Testis (tissue), 2 donors: ENCODE measurements at regions not wholly inside any gene's neighbourhood (a gene's known extent, or its start where the extent isn't known, plus 50 kb on each side); places are given as distances from the start of the nearest gene placed in this dataset.

Experiments
- DNase-seq: peaks from one replicate; pipeline ENCODE4 v3.0.0-alpha.2; 2019
- H3K27ac ChIP-seq, 2 donors: fragments of 200-600 bp; sonication (generic); one replicate each; pipeline ENCODE4 v1.5.1; 2019
- H3K27me3 ChIP-seq: fragments of 200-600 bp; sonication (generic); one replicate; pipeline ENCODE4 v1.5.1; 2019
- H3K36me3 ChIP-seq: fragments of 200-600 bp; sonication (generic); one replicate; pipeline ENCODE4 v1.5.1; 2017; ENCODE audit warnings: low read depth; ENCODE audit errors: missing control alignments
- H3K4me1 ChIP-seq: fragments of 200-600 bp; sonication (generic); one replicate; pipeline ENCODE4 v1.5.1; 2019
- H3K4me3 ChIP-seq, 2 donors: fragments of 200-600 bp; sonication (generic); one replicate each; pipeline ENCODE4 v1.5.1; 2017 to 2019
- H3K9me3 ChIP-seq: fragments of 200-600 bp; sonication (generic); one replicate; pipeline ENCODE4 v1.5.1; 2017
- CTCF ChIP-seq, 3 experiments: fragments of 450-650 bp in 2 of 3; fragments of 200-600 bp in 1 of 3; sonication (generic) in 1 of 3; IDR thresholded peaks; one replicate each; pipeline ENCODE4 v1.5.1; 2016 to 2019; ENCODE audit warnings: antibody characterized with exemption in 3 of 3, mild to moderate bottlenecking in 2 of 3, moderate library complexity in 1 of 3
- POLR2A ChIP-seq: fragments of 450-650 bp; IDR thresholded peaks from one replicate; pipeline ENCODE4 v1.6.1; 2017; ENCODE audit warnings: antibody characterized with exemption, mild to moderate bottlenecking, moderate library complexity
- WGBS, 2 donors: methylation state at CpG; one replicate each; pipeline ENCODE4 v1.1.5; 2018; 5-methylcytosine and 5-hydroxymethylcytosine counted together
- intact Hi-C: fragments of 100-400 bp; cut with DNase I; formaldehyde crosslinking; loops from one replicate; pipeline ENCODE4 v1.15.1; 2023; ENCODE audit warnings: low total_unique reads

GRCh38 chr1:117795792-117796191 lies 133.6 kb downstream of the GDAP2 start:
- H3K4me3 ChIP-seq, result no peak overlapping the region
- H3K27me3 ChIP-seq, result no peaks in the 10 kb centered on the region
- no peak for TF ChIP-seq POLR2A
- no peak for TF ChIP-seq CTCF (IDR thresholded peaks at IDR 0.05)
- H3K9me3 ChIP-seq, result no peaks in the 10 kb centered on the region
- WGBS, 2 donors, result 76 to 90% methylated on average over 5 of the region's 5 CpGs
- no peak overlapping the region for H3K27ac ChIP-seq
- no peaks in the 10 kb centered on the region for H3K36me3 ChIP-seq
- intact Hi-C loops, result no loop called here
- DNase-seq, result no peak
- no peaks in the 10 kb centered on the region for H3K4me1 ChIP-seq

GRCh38 chr1:117796226-117796625 lies 133.2 kb downstream of the GDAP2 start:
- H3K9me3 ChIP-seq, result no peaks in the 10 kb centered on the region
- no peak for DNase-seq
- TF ChIP-seq POLR2A, result no peak
- TF ChIP-seq CTCF (IDR thresholded peaks at IDR 0.05), result no peak
- no peaks in the 10 kb centered on the region for H3K4me1 ChIP-seq
- no peak overlapping the region for H3K4me3 ChIP-seq
- no peaks in the 10 kb centered on the region for H3K36me3 ChIP-seq
- no peaks in the 10 kb centered on the region for H3K27me3 ChIP-seq
- 94 to 95% methylated on average over 6 of the region's 6 CpGs for WGBS, 2 donors
- intact Hi-C loops, result no loop called here
- no peak overlapping the region for H3K27ac ChIP-seq

GRCh38 chr1:117798550-117798949 lies 130.9 kb downstream of the GDAP2 start:
- Histone ChIP-seq H3K27me3 (no peaks in the 10 kb centered on the region), H3K4me3 (no peak overlapping the region), H3K36me3 (no peaks in the 10 kb centered on the region), H3K4me1 (no peaks in the 10 kb centered on the region), H3K27ac (no peak overlapping the region), H3K9me3 (no peaks in the 10 kb centered on the region)
- 50 to 56% methylated on average over 4 of the region's 4 CpGs for WGBS, 2 donors
- TF ChIP-seq CTCF (IDR thresholded peaks at IDR 0.05) (no peak), POLR2A (no peak)
- intact Hi-C loops, result no loop called here
- DNase-seq, result no peak

GRCh38 chr1:117802531-117803257 lies 126.7 kb downstream of the GDAP2 start:
- no peaks in the 10 kb centered on the region for H3K27me3 ChIP-seq
- no peaks in the 10 kb centered on the region for H3K4me1 ChIP-seq
- no peaks in the 10 kb centered on the region for H3K36me3 ChIP-seq
- WGBS, 2 donors, result 70% methylated on average over 6 of the region's 6 CpGs
- DNase-seq, result no peak
- no peaks in the 10 kb centered on the region for H3K9me3 ChIP-seq
- no peak overlapping the region for H3K27ac ChIP-seq
- no peak overlapping the region for H3K4me3 ChIP-seq
- TF ChIP-seq CTCF (IDR thresholded peaks at IDR 0.05), result no peak
- no peak for TF ChIP-seq POLR2A
- intact Hi-C loops, result no loop called here

- H3K27ac ChIP-seq, result no peak overlapping the region
- TF ChIP-seq POLR2A (no peak), CTCF (IDR thresholded peaks at IDR 0.05) (no peak)
- 37 to 70% methylated on average over 1 of the region's 1 CpG for WGBS, 2 donors
Observed at GRCh38 chr1:117803318-117803717, 126.1 kb downstream of the GDAP2 start.

More at GRCh38 chr1:117803318-117803717, 126.1 kb downstream of the GDAP2 start:
- Histone ChIP-seq H3K4me3 (no peak overlapping the region), H3K4me1 (no peaks in the 10 kb centered on the region), H3K27me3 (no peaks in the 10 kb centered on the region), H3K36me3 (no peaks in the 10 kb centered on the region), H3K9me3 (no peaks in the 10 kb centered on the region)
- intact Hi-C loops, result no loop called here
- no peak for DNase-seq
